Stimulated activated CD4-positive, alpha-beta T cell treated with anti-CD3 and anti-CD28 coated beads, Interleukin-15, amount 100 ng/mL, for 48 hours (primary cell): ENCODE measurements at regions not wholly inside any gene's neighbourhood (a gene's known extent, or its start where the extent isn't known, plus 50 kb on each side); places are given as distances from the start of the nearest gene placed in this dataset.

Source experiments
- DNase-seq, 2 donors: peaks; one replicate each; pipeline ENCODE4 v3.0.0-alpha.2; 2020; ENCODE audit warnings: low read depth in 2 of 2

DNA sequence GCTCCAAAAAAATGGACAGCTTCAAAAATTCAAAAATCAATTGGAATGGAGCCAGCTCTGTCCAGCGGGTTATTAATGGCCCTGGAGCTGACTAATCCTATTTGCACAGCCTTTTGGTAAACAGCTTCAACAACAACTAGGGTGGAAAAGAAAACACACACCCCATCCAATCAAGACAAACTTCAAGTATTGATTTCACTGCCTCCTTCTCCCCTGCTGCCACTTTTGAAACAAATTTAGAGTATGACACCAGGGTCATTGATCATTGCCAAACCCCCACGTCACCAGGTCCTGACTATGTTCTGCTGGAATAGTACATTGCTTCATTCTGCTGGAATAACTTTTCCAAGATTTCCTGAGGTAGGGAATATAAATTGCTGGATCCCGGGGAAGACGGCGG, 56.8 kb upstream of the GTF3A start:
- DNase-seq, result no peak

DNA sequence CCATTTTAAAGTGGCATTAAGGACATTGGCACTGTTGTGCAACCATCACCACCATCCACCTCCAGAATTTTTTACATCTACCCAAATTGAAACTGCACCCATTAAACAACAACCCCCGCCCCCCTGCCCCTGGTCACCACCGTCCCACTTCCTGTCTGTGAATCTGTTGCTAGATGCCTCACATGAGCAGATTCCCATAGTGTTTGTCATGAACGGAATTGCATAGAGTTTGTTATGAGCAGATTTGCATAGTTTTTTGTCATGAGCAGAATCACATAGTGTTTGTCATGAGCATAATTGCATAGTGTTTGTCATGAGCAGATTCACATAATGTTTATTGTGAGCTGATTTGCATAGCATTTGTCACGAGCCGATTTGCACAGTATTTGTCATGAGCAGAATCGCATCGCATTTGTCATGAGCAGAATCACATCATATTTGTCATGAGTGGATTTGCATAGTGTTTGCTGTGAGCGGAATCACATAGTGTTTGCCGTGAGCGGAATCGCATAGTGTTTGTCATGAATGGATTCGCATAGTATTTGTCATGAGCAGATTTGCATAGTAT, 54.0 kb upstream of the GTF3A start:
- no peak for DNase-seq

DNA sequence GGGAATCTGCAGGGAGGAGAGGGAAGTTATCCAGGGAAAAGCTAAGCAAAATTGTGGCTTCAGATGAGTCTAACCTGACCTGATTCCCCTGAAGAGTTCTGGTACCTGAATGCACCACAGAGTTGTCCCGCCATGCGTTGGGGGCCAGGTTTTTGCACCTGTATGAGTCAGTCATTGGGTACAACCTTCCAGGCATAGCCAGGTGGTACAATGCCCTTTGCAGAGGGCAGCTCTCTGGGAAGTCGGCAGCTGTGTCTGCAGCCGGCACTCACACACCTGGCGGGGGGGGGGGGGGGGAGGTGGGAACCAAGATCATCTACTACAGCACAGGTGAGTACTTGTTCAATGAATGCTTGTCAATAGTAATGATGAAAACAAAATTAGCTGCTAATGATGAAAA, 52.5 kb upstream of the GTF3A start:
- no peak for DNase-seq

DNA sequence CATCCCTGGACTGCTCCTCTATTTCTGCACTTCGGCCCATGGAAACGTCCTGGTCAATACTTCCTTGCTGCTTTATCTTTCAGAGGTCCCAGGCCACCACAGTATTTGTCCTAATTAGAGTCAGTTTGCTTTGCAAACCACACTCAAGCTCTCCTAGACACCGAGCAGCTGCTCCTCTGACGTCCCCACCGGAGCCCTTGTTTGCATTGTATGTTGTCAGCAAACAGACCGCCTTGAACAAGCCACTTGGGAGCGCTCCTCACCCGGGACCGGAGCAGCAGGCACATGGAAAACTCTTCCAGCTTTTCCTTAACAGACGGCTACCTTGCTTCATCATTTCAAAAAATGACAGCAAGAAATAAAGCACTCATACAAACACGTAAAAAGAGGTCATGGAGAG, 51.5 kb upstream of the GTF3A start:
- DNase-seq, result no peak

DNA sequence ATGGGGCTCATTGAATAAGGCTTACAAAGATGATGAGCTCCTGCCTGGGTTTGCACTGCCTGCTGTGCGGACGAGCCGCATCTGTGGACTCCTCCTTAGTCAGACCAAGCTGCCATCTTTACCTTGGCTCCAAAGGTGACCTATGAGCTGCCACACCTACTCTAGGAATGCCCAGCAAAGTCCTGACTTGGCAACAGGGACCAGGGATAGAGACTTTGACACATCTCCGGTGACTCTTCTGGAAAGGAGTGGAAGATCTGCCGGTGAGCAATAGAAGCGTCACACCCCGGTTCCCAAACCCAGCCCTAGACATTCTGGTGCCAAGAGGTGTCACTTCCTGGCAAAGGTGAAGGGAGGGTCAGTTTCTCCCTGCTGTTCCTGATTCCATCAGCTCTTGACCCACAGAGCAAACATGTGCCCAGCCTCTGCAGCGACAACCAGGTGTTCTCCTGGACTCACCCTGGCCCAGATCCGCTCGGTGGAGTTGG, 50.2 kb upstream of the GTF3A start:
- DNase-seq, result no peak
